Germinal center (tissue), 1 donor: ENCODE measurements at regions not wholly inside any gene's neighbourhood (a gene's known extent, or its start where the extent isn't known, plus 50 kb on each side); places are given as distances from the start of the nearest gene placed in this dataset.

Experiments used
- DNase-seq: peaks from one replicate; pipeline ENCODE4 v3.0.0; 2012; ENCODE audit warnings: mixed read lengths, low spot score

- no peak for DNase-seq
These were observed 704.7 kb upstream of the COBL start for GRCh38 chr7:52021343-52021742.

- no peak for DNase-seq
These were observed 702.1 kb upstream of the COBL start for GRCh38 chr7:52018680-52019054.

DNA sequence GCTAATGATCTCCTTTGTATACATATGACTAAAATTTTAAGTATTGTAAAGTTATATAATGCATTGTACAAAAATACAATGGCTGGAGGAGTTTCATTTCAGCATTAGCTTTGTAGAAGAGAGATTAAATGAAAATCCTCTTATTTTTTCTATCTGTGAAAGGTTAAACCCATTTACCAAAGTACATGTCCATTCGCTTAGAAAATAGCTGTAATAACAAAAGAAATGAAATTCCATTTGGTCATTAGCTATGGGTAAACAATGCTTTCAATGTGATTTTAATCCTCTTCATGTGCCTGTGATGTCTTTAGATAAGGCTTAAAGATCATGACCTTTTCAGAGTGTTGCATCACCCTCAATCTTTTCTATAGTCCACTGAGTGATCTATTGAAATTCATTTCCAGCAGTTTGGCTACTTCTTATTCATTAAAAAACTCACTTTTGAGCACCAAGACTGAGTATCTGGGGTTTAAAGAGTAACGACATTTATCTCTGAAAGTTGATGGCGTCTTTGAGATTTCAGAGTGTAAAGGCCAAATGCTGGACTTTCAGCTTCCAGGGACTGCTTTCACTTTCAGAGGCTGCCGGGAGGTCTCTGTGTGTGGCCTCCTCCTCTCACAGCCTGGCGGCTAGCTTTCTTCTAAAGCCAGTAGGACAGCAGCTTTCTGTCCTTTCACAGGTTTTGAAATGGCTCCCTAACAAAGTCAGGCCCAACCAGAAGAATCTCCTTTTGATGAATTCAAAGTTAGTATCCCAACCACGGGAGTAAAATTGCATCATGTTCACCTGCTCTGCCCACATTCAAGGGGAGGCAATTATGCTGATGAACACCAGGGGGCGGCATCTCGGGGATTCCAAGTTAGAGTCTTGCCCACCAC, 701.4 kb upstream of the COBL start:
- DNase-seq: no peak

- no peak for DNase-seq
These were observed 692.6 kb upstream of the COBL start for GRCh38 chr7:52009181-52009580.

DNA sequence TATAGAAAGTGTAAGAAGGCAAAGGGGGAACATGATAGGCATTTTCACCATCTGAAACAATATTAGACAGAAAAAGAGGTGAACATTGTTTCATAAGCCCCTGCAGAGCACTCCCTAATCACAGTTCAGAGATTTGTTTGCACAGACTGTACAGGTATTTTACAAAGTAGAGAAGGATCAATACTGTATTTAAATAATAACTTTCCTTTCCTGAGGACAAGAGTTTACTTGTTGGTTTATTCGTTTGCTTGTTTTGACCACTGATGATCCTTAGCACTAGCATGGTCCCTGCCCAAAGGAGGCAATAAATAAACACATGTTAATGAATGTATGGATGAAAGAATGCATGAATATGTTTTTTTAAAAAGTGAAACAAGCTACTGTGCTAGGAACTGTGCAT, 690.1 kb upstream of the COBL start:
- DNase-seq: no peak

DNA sequence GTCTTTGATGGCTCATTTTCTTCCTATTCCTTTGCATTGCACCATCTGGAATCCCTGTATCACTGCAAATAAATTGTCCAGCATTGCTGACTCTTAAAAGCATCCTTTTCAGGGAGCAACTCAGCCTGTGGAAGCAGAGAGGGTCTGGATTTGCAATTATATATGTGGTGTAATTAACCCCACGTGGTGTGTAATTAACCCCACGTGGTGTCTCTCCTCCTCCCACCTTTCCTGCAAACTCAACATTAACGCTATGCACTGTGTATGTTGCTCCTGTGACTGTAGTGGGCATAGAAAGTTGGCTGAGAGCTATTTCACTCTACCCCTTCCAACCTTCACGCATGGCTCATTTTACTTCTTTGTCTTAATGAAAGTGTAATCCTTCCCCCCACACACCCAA, 689.0 kb upstream of the COBL start:
- DNase-seq: no peak

DNA sequence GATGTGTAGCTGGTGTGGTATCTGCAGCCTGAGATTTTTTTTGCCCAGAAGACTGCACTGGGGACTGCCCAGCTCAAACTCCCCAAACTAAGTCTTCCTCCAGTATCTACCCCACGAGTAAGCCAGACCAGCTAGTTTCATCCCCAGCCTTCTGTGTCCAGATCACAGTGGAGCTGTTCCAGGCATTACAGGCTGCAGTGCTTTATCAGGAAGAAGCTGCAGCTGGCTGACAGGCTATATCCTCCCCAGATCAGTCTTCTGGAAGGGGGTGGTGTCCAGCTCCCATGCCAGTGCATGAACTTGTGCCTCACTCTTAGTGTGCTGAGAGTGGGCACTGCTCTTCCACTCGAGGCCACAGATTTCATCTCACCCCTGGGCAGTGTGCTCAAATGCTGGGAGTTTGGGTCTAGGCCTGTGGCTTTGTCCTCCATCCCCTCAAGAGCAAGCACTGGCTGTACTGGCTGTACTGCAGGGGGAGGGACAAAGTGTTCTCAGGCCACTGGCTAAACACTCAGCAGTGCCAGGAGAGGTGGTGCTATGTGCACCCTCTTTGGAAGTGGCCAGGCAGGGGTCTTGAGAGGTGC, 679.1 kb upstream of the COBL start:
- DNase-seq: no peak

DNA sequence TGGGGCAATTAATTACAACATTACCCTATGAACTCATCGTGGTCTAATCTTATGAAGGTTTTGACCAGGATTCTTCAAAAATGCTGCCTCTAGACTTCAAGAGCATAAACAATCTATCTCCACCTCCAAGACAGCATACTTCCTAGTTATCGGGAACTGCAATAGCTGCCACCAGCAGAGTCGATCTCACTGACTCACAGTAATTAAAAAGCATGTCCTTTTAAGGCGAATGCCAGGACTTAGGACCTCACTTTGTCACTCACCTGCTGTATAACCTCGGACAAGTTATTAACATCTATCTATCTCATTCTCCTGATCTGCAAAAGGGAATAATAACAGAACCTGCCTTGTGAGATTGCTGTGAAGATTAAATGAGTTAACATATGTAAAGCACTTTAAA, 666.0 kb upstream of the COBL start:
- no peak for DNase-seq

- DNase-seq: no peak
These were observed 664.2 kb upstream of the COBL start for GRCh38 chr7:51980812-51981211.

DNA sequence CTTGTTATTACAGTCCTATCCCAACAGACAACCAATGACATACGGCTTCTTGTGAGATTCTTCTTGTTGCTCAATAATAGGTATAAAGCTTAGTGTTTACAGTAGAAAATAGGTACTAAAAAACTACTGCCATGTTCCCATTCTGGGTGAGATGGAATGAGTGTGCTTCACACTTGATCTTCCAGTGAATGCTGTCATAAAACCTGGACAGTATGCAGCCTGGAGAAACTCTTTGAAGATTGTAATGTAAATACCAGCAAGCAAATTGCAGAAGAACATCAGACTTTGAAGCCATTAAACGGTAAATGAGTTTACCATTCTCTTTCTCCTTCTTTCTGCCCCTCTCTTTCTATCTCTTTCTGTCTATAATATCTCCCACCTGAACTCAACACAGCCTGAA, 663.7 kb upstream of the COBL start:
- DNase-seq: no peak

- DNase-seq: no peak
These were observed 661.3 kb upstream of the COBL start for GRCh38 chr7:51977913-51978312.

DNA sequence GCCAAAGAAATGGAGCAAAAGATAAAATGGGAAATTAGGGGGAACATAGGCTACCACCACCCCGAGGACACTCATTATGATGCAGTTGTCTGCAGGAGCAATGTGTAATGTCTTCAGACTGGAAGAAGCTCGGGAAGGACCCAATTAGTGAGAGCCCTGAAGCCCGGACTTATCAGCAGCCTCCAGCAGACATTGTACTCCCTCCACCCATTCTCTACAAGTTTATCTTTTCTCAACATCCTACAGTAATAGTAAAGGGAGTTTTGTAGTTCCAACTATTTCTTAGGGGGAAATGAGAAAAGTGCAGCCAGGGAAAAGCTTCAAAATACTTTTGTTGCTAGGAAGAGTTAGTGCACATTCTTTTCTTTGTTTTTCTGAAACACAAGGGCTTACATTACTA, 657.3 kb upstream of the COBL start:
- no peak for DNase-seq

DNA sequence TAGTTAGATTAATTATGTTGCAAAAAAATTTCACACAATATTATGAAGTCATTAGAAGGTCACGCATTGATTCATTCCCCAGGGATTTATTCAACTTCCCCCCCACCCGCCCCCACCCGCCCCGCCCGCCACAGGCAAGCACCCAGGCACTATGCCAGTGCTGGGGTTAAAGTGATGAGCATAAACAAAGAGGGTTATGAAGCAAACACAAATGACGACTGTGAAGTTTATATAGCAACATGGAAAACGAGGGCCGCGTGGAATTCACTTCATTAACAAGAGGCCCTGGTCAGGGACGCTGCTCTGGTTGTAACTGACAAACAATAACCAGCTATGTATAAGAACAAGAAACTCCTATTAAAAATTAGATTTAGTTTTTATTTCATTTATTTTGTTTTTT, 656.5 kb upstream of the COBL start:
- DNase-seq: no peak

DNA sequence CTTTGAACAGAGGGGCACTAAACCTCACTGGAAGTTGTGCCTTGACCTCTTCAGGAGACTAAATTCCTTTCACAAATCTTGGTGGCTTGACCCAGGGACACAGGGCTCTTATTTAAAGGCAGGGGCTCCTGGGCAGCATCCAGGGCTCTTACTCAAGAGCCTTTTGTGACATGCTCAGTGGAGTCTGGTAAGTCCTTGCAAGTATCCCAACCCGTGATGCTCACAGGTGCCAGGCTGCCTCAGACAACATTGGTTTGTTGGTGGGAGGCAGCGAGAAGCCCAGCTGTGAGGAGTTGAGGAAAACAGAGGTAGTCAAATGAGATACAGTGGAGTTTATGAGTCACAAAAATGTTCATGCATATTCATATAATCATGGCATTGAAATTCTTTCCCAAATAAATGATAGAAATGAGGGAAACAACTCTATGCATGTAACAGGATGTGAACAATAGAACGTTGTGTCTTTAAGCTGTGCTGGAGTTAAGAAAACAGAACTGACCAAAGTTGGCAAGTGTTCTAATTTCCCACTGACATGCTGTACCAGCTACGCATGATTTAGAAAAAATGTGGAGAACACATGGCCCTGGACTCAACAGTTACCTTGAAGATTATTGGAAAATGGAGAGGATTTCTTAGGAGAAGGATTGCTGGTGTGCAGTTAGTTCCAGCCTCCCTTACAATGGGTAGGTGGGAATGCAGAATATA, 654.5 kb upstream of the COBL start:
- no peak for DNase-seq

DNA sequence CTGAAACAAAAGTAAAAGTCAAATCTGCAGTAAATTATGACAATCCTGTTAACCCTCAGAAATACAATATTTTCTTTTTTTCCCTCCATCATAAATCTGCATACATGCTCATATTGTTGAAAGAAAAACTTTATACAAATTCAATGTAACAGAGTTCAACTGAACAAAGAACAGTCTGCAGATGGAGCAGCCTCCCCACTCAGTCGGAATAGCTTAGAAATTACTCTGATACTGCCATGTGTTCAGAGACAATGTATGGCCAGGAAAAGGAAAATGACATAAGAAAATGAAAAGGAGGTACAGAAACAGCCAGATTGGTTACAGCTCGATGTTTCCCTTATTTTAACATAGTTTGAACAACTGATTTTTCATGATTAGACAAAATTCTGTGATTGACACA, 651.9 kb upstream of the COBL start:
- no peak for DNase-seq

DNA sequence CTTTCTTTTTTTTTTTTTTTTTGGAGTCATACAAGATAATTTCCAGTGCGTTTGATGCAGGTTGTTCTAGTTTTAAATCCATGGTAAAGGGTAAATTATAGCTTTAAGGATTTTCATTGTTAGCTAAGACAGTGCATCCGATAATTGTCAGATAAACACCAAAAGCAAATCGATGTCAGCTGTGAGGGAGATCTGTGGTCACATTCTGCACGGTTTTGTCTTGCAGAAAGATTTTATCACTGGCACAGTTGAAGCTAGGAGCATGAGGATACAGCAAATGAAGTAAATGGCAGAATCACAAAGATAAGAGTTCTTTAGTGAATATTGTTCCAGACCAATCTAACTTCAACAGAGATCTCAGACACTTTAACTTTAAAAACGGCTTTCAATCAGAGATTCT, 648.8 kb upstream of the COBL start:
- DNase-seq: no peak

- DNase-seq: no peak
These were observed 645.2 kb upstream of the COBL start for GRCh38 chr7:51961804-51962203.

DNA sequence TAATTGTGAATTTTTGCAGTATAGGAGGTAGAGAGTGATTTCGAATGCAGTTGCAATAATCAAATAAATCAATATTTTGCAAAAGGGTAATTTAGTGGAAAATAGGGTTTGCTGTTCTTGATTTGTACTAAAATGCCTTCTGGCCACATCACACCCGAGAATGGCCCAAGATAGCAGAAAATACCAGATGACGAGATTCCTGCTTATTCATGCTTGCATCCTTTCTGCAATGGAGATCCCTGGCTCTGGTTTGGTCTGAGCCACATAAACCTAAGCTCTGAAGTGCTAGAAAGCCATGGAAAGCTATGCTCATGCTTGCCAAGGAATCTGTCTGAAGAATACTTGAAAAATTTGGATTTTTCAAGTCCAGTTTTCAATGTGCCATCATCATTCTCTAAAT, 634.2 kb upstream of the COBL start:
- no peak for DNase-seq

DNA sequence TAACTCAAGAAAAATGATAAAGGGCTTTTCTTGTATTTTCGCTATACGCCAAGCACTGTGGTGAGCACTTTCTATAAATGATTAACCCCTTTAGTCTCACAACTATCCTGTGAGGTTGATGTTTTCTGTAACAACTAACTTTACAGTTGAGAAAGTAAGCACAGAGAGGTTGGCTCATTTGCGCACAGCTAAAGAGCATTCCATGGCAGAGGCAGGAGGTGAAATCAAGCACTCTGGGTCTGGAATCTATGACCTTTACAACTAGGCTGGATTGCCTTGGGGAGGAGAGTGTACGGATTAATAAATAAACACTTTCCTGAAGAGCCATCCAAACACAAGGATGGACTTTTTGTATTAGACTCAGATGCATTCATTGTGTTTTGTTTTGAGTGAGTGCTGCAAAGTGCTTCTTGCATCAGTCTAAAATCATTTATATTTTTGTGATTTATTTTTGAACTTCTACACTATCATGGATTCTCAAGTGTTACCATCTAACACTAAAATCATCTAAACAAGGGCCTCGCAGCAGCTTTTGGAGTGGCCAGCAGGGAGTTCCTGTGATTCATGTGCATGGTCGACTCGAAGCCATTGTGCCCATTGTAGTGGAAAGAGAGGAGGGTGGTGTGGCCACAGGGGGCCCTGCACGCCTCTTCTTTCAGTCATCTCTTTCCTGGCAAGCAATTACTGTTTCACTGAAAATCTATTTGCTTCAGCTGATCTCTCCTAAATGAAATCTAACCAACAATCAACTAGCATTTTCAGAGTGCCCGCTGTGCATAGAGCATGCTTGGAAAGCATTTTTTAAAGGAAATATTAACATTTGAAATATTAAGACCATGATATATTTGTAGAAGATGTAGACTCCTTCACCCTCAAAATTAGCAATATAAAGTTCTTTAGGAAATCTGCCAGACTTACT, 633.4 kb upstream of the COBL start:
- DNase-seq: no peak

- DNase-seq: no peak
These were observed 614.2 kb upstream of the COBL start for GRCh38 chr7:51930834-51931233.

DNA sequence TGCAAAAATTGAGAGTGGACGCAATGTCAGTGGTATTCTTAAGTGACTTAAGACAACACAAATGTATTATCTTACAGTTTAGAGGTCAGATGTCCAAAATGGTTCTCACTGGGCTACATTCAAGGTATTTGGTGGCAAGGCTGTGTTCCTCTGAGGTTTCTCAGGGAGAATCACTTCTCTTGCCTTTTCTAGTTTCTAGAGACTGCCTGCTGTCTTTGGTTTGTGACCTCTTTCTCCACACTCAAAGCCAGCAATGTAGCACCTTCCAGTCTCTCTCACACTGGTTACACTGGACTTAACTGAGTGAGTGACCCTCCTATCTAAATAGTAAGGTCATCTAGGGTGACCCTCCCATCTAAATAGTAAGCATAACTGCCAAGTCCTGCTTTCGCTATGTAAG, 613.2 kb upstream of the COBL start:
- DNase-seq: no peak

DNA sequence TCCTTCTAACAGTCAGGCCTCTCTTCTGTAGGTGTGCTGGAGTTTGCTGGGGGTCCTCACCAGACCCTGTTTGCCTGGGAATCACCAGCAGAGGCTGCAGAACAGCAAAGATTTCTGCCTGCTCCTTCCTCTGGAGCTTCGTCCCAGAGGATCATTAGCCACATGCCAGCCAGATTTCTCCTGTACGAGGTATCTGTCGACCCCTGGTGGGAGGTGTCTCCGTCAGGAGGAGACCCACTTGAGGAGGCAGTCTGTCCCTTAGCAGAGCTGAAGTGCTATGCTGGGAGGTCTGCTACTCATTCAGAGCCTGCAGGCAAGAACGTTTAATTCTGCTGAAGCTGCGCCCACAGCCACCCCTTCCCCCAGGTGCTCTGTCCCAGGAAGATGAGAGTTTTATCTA, 611.1 kb upstream of the COBL start:
- DNase-seq: no peak
